GM19239 (cell line): ENCODE measurements at regions not wholly inside any gene's neighbourhood (a gene's known extent, or its start where the extent isn't known, plus 50 kb on each side); places are given as distances from the start of the nearest gene placed in this dataset.
"Not testable (repeated sequence)": the region's sequence is repeated elsewhere in the genome, so short reads cannot be mapped to it uniquely, and the experiment has no call there.

Experiments used
- DNase-seq: peaks from one replicate; pipeline ENCODE4 v3.0.0; 2011; ENCODE audit warnings: low spot score; ENCODE audit not compliant: insufficient read length
- FAIRE-seq: peaks from 2 replicates; lab custom pipeline; 2011; peaks lifted over from hg19 to GRCh38; lab: Jason Lieb, UNC

- FAIRE-seq (no peak), DNase-seq (no peak)
Observed at GRCh38 chr16:26692658-26693057, 374.1 kb upstream of the C16orf82 start.

GRCh38 chr16:26697807-26698206 is 368.9 kb upstream of the C16orf82 start:
- no peak for DNase-seq
- no peak for FAIRE-seq

DNA sequence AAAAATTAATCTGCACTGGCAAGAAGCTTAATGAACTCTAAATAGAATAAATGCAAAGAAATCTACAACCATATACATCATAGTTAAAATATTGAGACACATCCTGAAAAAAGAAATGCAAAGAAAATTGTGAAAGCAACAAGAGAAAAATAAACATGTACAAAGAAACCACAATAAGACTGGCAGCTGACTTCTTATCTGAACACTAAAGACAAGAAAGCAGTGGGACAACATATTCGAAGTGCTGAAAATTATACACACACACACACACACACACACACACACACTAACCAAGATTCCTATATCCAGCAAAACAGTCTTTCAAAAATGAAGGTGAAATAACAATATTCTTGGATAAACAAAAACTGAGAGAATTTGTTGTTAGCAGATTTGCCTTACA is 366.5 kb upstream of the C16orf82 start:
- DNase-seq (no peak), FAIRE-seq (no peak)

DNA sequence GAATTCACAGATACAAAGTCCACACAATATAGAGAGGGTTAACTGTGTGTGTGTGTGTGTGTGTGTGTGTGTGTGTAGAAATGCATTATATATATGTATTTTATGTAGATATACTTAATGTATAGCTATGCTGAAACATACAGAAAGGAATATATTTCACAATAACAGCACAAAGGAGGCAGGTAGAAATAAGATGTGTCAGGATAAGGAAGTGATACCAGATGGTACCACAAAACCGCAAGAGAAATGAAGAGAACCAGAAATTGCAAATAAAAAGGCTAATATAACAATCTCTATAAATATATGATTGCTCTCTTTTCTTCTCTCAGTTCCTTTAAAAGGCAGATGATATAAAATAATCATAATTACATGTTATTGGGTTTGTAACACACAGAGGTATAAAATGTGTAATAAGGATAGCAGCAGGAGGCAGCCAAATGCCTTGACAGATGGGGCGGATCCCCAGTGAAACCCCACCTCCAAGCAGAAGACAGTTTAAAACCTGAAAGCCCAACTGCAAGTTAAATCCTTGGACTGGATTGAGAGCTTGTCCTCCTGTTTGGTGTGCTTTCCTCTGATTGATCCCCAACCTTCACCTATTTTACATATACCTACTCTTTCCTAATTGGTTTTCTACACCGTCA is 365.4 kb upstream of the C16orf82 start:
- FAIRE-seq (no peak), DNase-seq (no peak)

DNA sequence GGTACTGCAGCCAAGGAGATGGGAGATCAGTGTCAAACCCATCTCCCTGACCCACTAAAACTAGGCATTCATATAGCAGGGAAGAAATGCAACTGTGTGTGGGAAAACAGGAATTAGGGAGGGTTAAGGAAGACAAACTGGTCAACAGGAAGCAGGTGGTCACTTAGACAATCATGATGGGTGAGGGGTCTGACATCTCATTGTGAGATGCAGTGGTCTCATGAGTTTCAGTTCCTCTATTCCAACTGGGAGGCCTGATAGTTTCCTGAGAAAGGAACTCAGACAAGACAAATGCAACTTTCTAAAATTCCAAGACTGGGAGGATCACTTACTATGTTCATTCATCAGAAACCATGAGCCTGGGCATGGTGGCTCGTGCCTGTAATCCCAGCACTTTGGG is 361.4 kb upstream of the C16orf82 start:
- DNase-seq (no peak), FAIRE-seq (no peak)

DNA sequence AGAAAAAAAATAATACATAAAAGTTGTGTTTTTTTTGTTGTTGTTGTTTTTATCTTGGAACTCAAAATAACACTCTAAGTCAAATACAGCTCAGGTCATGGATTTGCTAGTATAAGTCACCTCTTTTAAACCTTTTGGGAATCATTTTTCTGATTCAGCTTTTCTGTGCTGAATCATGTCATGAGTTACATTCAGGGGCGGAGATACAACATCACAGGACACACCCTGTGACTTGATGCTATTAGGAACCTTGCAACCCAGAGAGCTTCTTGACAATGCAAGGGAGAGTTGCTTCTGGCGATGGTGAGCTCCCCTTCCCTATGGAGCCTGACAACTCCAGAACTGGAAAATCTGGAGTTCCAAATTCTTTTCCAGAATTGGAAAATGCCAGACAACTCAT is 358.3 kb upstream of the C16orf82 start:
- FAIRE-seq (no peak), DNase-seq (no peak)

DNA sequence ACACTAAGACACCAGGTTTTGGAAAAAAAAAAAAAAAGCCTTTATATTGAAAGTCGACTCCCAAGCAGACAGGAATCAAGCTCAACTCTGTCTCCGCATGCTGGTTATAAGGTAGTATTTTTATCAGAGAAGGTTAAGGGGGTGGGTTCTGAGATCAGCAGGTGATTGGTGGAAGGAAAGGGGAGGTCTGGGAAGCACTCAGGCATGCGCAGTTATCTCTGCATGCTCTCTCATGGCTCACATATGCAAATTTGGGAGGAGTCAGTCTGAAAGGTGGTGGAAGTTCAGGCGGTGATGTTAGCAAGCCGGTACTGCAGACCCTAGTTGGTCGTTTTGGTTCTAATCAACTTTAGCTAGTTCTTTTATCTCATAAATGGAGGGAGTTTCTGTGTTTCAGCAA is 357.6 kb upstream of the C16orf82 start:
- FAIRE-seq (no peak), DNase-seq (no peak)

DNA sequence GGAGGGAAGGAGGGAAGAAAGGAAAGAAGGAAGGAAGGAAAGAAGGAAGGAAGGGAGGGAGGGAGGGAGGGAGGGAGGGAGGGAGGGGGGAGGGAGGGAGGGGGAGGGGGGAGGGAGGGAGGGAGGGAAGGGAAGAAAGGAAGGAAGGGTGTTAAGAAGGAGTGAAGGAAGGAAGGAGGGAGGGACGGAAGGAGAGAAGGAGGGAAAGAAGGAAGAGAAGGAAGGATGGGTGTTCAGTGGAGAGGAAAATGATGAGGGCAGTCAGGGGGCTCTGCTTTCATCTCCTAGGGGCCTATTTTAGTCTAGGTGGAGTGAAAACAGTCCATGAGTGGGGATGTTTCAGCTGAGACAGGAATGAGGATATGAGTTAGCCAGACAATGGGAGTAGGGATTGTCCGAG is 357.0 kb upstream of the C16orf82 start:
- no peak for FAIRE-seq
- DNase-seq: no peak

DNA sequence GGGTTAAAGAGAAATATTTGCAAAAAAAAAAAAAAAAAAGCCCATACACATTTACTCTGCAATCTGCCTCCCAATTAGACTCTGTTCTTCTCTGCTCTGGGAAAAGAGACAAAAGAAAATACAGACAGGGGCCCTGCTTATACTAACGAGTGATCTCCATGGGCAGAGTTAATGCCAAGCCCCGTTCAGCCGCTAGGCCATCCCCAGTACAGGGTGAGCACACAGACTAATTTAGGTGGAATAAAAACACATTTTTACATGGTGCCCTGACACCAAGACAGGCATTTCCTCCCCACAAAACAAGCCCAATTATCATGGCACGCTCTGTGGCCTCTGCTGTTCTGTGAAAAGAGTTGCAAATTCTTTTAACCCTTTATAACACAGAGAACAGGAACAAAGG is 356.3 kb upstream of the C16orf82 start:
- FAIRE-seq: no peak
- no peak for DNase-seq

- DNase-seq (no peak), FAIRE-seq (no peak)
Observed at GRCh38 chr16:26712876-26713275, 353.9 kb upstream of the C16orf82 start.

DNA sequence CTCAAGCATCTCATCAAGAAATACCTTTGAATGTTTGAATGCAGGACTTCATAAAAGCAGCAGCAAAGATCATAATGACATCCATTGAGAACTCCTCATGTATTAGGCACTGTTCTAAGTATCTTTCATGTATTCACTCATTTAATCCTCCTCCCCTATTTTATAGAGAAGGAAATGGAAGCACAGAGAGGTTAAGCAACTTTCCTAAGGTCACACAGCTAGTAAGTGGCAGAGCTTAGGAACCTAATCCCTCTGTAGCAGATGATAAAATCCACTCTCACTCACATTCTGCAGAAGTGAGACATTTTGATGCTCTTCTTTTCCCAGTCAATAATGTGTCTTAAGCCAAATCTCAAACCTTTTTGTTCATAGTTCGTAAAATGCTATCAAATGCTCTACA is 350.8 kb upstream of the C16orf82 start:
- FAIRE-seq (no peak), DNase-seq (no peak)

DNA sequence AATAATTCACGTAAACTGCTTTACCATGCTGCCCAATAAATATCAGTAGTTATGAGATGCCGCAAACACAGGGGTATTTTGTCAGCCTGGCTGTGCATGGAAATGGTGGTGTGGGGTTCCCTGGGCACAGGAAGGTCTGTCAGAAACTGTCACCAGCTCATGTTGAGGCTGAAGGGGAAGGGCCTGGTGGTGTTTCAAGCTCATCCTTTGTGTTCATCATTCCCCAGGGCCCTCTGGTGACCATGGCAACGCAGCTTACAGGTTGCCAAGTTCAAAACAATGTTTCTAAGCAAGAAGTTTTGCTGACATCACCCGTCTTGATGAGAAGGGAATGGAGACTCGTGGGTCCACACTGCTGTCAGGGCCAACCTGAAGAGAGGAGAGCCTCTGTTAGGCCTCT is 348.9 kb upstream of the C16orf82 start:
- FAIRE-seq (no peak), DNase-seq (no peak)

DNA sequence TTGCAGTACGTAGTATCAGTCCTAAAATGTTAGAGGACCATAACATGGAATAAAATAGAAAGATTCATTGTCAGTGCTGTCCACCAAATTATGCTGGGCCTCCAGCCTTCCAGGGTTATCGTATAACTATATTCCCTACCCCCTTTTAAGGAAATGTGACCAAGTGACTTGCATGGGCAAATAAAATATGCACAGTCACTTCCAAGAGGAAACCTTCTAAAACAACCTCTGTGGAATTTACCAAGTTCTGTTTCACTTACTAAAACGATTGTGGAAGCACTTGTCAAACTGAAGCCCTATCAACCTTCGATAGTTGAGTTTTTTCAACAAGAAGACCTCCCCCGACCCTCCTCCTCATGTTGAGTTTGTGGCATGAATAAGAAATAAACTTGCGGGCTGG is 345.4 kb upstream of the C16orf82 start:
- DNase-seq: no peak
- no peak for FAIRE-seq

GRCh38 chr16:26721957-26722356 is 344.8 kb upstream of the C16orf82 start:
- DNase-seq, FAIRE-seq: not testable (repeated sequence)

DNA sequence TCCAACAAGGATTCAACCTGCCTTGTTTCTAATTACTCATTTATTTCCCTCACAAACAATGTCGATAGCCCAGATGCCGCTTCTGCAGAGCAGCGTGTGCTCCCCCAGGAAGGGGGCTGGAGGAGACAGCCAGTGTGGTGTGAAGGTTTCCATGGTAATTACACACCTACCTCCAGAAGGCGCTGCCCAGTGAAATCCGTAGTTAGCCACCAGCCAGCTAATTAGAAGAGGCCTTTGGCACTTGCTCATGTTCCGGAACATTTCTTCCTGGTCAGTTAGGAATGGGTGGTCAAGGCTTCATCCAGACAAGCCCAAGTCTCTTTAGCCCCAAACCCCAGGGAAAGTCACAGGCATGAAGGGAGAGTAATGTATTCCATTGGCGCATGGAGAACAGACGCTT is 342.5 kb upstream of the C16orf82 start:
- DNase-seq (no peak), FAIRE-seq (no peak)

- no peak for FAIRE-seq
Observed at GRCh38 chr16:26727848-26728247, 338.9 kb upstream of the C16orf82 start.

DNA sequence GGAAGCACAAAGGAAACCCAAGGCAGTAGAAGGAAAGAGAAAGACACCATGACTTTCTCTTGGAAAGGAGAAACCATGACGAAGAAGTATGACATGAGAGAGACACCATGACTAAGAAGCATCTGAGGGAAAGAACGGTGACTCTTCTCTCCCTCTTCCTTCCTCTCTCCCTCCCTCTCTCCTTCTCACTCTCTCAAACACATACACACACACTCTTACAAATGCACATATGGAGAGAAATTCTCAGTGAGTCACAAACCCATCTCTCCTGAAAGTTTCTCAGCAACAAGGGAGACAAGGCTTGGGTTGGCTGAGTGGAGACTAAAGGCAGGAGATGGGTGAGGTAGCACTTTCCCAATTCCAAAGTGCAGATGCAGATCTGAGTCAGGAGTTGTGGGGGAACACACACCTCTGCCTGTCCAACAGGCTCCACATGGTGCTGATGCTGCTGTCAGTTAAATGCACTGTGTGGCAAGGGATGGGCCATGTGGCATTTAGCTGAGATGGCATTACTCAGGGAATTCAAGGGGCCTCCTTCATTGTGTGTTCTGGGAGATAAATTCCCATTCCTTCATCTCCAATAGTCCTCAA is 336.7 kb upstream of the C16orf82 start:
- no peak for FAIRE-seq
- no peak for DNase-seq

More at GRCh38 chr16:26727848-26728247, 338.9 kb upstream of the C16orf82 start:
- DNase-seq: no peak

DNA sequence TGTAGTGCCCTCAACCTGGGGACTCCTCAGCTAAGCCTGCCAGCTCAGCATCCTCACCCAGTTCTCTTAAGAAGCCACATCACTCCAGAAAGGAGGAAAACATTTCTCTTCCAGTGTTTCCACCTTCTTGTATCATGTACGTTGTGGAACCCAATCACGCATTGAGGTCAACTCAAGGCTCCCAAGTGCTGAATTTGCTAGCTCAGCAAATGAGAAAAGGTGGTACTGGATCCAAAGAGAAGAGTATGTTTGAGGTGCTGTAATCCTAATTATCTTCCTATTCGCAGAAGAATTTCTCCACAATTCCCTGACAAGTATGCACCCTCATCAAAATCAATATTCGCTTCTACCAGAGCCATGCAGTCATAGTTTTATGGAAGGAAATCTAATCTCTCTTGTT is 335.0 kb upstream of the C16orf82 start:
- no peak for FAIRE-seq

GRCh38 chr16:26733710-26734109 is 333.0 kb upstream of the C16orf82 start:
- FAIRE-seq (no peak), DNase-seq (no peak)

More for the DNA sequence above, 335.0 kb upstream of the C16orf82 start:
- no peak for DNase-seq

GRCh38 chr16:26735521-26735920 is 331.2 kb upstream of the C16orf82 start:
- no peak for DNase-seq
- FAIRE-seq: no peak

- no peak for DNase-seq
- no peak for FAIRE-seq
Observed at GRCh38 chr16:26736084-26736483, 330.6 kb upstream of the C16orf82 start.

- no peak for FAIRE-seq
- no peak for DNase-seq
Observed at GRCh38 chr16:26740771-26741170, 326.0 kb upstream of the C16orf82 start.
